SK-N-MC (cell line): ENCODE measurements at regions not wholly inside any gene's neighbourhood (a gene's known extent, or its start where the extent isn't known, plus 50 kb on each side); places are given as distances from the start of the nearest gene placed in this dataset.

Experiments used
- EZH2 ChIP-seq: fragments of 200-600 bp; sonication (generic); IDR thresholded peaks from one replicate; pipeline ENCODE4 v1.6.1; 2017; ENCODE audit warnings: antibody characterized with exemption
- POLR2AphosphoS5 ChIP-seq: IDR thresholded peaks from 2 replicates; pipeline ENCODE4 v1.6.1; 2012; ENCODE audit warnings: mild to moderate bottlenecking, low read depth, low read length, borderline replicate concordance

DNA sequence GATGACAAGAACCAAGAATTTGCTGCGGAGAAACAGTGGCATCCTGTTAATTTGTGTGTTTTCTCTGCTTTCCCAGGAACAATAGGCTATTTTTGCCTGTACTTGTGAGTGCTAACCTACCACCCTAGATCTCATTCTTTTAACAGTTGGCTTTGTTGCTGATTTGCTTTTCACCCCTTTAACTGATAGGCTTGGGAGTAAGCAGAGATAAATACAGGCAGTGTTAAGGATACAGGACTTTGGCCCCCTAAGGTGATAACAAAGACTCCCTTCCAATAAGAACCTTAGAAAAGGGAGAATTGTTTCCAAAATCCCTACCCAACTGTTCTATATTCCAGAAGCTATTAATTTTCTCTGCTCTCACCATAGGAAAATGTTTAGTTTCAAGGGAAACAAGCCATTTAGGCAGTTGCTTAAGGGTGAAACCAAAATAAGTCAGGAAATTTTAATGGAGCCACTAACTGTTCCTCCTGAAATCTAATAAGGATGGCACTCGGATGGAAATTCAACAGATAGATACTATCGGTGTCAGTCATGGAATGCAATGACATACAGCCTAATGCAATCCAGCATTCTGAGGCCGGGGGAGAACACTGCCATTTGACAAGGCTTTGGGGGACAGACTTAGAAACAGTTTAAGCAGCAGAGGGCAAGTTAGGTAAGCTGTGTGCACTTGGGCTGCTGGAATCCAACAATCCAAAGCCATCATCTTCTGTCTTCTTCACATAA, 238.8 kb downstream of the RNF152 start:
- TF ChIP-seq EZH2 = no peak
- no peak for TF ChIP-seq POLR2AphosphoS5
